Left ventricle myocardium superior (tissue), 1 donor: ENCODE measurements at regions not wholly inside any gene's neighbourhood (a gene's known extent, or its start where the extent isn't known, plus 50 kb on each side); places are given as distances from the start of the nearest gene placed in this dataset.
"Not testable (repeated sequence)": the region's sequence is repeated elsewhere in the genome, so short reads cannot be mapped to it uniquely, and the experiment has no call there.

Experiments used
- ATAC-seq: fragments of 200-7000 bp; cut with Tn5 transposase; one replicate; pipeline ENCODE4 v1.9.1; 2020; ENCODE audit warnings: mild to moderate bottlenecking, moderate library complexity
- DNase-seq: peaks from one replicate; pipeline ENCODE4 v3.0.0-alpha.2; 2020
- intact Hi-C: fragments of 100-400 bp; cut with micrococcal nuclease; formaldehyde crosslinking; loops from one replicate; pipeline ENCODE4 v1.11.0; 2022
- donor health status: DM: no; HTN: yes; CAD: no; lungs with severe emphysema.

DNA sequence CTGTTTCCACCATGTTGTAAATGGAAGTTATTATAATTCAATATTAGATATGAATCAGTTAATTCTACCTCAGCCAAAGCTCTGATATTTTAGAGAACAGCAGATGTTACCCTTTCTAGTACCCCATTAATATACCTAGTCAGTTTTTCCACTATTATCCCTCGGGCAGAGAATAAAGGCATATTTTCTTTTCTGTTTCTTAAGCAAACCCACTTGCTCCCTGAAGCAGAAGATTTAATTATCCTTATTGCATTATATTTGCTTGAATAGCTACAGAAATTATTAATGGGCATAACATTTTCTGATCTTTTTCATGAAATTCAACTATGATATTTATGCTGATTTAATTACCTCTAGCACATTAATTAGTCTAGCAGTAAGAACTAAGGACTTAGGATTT is 832.9 kb upstream of the FBXO33 start:
- DNase-seq (no peak), ATAC-seq (no peak)
- intact Hi-C loops = no loop called here

DNA sequence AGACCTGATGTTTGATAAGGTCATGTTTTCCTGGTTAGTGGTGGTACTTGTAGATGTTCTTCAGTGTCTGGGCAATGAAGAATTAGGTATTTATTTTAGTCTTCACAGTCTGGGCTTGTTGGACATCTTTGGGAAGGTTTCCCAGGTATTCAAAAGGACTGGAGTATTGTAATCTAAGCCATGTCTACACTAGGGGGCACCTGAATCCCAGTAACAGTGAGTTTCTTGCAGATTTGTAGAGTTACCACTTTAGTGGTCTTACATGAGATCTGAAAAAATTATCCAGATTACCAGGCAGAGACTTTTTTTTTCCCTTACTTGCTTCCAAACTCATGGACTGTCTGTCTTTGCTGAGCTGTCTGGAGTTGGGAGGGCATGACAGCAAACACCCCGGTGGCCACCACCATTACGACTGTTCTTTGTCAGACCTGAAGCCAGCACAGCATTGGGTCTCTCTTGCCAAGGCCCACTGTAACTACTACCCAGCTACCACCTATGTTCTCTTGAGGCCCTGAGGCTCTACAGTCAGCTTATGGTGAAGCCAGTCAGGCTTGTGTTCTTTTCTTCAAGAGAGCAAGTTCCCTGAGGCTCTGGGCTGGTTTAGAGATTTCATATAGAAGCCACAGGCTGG is 820.7 kb upstream of the FBXO33 start:
- DNase-seq (no peak), ATAC-seq (no peak)
- intact Hi-C loops = no loop called here

DNA sequence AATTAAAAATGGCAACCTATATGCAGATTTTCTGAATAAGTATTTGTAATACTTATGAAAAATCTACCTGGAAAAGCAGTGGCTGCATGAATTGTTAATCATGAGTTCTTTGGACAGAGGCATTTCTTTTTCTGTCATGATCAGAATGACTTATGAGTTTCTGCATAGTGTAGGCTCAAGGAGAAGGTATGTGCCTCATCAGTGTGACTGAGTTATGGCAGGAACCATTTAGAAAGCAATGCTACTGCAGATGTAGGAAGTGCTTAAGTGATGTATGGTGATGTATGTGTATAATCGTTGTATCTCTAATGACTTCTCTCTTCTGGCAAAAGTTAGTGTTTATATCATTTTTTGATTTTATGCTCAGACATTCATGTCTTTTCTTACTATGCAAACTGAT is 816.4 kb upstream of the FBXO33 start:
- ATAC-seq (no peak), DNase-seq (no peak)
- intact Hi-C loops = no loop called here

DNA sequence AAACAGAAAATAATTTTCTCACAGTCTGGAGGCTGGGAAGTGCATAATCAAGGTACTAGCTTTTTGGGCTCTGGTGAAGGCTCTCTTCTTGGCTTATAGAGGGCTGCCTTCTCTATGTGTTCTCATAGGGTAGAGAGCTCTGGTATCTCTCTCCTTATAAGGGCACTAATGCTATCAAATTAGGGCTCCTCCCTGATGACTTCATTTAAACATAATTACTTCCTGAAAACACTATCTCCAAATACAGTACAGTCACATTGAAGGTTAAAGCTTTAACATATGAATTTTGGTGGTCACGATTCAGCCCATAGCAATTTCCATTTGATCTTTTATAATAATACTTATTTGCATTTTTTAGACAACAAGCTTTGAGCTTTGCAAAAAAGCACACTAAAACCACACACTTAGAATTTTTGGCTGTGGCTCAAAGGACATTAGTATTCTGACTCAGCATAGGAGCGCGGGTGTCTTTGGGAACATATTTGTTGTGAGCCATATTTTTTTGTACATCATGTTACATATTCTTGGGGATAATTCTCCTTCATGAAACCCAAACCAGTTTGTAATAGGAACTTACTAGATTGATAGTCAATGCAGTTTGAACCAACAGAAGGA is 808.1 kb upstream of the FBXO33 start:
- intact Hi-C loops = no loop called here
- ATAC-seq (no peak), DNase-seq (no peak)

DNA sequence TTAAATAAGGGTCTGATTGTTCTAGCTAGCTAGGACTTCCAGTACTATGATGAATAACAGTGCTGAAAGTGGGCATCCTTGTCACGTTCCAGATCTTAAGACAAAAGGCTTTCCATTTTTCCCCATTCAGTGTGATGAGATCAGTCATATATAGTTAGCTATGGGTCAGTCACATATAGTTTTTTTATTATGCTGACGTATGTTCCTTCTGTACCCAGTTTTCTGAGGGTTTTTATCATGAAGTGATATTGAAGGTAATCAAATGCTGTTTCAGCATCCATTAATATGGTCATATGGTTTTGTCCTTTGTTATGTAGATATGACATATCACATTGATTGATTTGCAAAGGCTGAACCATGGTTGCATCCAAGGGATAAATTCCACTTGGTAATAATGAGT is 800.1 kb upstream of the FBXO33 start:
- DNase-seq (no peak), ATAC-seq (no peak)
- intact Hi-C loops = no loop called here

DNA sequence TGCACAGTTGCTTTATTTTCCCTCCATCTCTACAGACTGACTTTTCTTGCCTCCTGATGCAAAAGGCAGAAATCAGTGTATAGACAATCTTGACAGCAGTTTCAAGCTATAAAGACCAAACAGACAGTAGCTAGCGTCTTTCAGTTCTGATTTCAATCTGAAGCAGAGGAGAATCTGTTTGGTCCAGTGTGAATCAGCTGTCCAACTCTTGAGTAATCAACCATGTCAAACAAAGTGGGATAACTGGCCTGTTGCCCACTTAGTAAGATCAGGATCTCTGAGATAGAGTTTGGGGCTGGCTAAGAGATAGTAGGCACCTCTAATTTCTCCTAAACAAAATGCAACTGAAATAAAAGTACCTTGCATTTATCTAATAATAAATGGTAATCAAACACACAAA is 797.4 kb upstream of the FBXO33 start:
- DNase-seq (no peak), ATAC-seq (no peak)
- intact Hi-C loops = no loop called here

DNA sequence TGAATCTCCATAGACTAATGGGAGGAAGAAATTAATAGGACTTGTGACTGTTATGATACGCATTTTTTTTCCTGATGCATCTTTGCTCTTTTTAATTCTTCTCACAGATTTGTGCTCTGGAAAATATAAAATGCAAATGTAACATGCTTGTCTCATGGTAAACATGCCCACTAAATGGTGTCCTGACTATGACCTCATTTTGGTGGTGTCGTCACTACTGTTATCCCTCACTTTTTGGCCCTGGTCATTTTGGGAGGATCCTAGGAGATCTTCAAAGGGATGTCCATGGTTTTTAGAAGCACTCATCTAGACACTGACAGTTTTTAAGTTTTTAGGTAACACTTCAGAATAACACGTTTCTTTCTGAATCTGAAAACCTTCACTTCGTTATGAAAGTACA is 790.8 kb upstream of the FBXO33 start:
- no peak for ATAC-seq
- no peak for DNase-seq
- intact Hi-C loops = no loop called here

DNA sequence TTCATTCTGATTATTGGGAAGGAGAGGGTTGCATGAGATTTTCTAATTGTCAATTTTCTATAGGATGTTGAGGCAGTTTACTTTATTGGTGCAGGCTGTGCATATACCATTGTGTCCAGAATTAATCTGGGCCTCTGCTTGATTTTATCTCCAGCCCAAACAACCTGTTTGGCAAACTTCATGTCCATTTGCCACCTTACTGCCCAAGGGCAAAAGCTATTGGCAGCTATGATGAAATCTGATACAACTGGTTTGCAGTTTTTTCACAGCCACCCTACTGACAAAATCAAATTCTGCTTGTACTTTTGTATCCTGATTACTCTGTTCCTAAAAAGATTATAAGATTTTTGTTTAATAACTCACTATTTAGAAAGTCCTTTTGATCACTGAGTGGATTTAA is 789.2 kb upstream of the FBXO33 start:
- intact Hi-C loops = no loop called here
- DNase-seq = no peak
- no peak for ATAC-seq

DNA sequence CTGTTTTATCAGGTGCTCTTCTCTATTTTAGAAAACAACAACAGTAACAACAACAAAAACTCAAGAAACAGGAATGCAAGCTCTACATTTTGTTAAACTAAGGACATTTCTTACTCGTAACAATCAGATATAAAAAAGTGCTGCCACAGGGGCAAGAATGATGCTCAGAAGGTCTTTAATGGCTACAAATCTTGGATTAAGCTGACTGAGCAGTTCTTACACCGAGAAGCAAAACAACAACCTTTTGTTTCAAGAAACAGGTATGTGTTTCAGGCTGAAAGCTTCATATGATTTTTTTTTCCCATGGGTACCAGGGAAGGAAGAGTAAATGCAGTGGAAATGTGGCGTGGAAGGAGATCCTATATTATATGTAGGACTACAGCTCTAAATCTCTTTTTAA is 786.8 kb upstream of the FBXO33 start:
- DNase-seq = no peak
- intact Hi-C loops = no loop called here
- ATAC-seq = no peak

DNA sequence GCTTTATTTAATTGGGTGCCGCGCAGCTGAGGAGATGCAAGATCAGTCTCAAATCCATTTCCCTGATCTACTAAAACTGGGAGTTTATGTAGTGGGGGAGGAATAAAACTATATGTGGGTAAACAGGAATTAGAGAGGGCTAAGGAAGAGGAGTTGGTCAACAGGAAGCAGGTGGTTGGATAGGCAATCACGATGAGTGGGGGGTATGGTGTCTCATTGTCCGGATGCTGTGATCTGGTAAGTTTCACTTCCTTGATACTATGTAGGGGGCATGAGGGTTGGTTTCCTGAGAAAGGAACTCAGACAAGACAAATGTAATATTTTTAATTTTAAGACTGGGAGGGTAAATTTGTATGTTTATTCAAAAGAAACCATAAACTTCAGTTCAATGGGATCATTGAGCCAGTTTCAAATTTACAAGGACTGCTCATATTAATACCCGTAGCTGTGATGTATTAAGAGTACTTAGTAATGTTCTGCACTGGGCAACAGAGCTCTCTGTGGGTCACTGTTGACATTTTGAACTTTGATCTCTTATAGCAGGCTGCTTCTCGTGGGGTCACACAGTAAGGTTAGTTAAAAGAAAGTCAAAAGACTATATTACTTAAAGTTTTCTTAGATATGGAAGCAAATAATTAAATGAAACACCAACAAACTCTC is 786.2 kb upstream of the FBXO33 start:
- ATAC-seq (no peak), DNase-seq (no peak)
- intact Hi-C loops = no loop called here

DNA sequence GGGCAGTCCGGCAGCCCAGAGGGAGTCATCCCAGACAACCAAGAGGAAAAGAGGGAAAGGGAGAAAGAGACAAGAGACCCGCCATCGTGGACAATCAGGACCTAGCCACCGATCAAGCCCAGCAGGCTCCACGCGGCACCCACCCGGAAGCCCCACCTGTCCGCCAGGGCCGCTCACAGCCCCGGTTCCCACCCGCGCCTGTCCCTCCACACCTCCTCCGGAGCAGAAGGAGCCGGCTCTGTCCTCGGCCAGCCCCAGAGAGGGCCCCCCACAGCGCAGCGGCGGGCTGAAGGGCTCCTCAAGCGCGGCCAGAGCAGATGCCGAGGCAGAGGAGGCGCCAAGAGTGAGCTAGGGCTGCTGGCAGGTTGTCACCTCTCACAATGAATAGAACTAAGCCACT is 784.7 kb upstream of the FBXO33 start:
- no peak for ATAC-seq
- intact Hi-C loops = no loop called here
- DNase-seq = no peak

DNA sequence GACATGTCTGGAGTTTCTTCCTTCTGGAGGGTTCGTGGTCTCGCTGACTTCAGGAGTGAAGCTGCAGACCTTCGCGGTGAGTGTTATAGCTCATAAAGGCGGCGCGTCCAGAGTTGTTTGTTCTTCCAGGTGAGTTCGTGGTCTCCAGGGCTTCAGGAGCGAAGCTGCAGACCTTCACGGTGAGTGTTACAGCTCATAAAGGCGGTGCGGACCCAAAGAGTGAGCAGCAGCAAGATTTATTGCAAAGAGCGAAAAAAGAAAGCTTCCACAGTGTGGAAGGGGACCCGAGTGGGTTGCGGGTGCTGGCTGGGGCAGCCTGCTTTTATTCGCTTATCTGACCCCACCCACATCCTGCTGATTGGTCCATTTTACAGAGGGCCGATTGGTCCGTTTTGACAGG is 784.2 kb upstream of the FBXO33 start:
- ATAC-seq, intact Hi-C loops, DNase-seq: not testable (repeated sequence)

DNA sequence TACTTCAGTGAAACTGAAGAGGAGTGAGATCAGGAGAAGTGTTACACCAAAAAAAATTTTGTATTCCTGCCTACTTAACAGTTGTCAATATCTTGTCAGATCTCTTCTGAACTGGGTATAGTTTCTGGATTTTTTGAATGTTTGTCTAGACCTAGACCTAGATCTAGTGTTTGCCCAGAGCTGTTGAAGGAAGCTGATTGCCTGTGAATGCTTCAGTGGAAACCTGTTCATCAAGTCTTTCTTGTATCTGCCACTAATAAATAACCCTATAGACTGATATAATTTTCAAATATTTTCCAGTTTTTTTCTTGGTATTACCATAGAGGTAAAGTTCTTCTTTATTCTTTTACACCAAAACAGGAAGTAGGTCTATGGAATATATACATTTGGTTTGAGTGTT is 781.5 kb upstream of the FBXO33 start:
- no peak for ATAC-seq
- intact Hi-C loops = no loop called here
- DNase-seq = no peak

DNA sequence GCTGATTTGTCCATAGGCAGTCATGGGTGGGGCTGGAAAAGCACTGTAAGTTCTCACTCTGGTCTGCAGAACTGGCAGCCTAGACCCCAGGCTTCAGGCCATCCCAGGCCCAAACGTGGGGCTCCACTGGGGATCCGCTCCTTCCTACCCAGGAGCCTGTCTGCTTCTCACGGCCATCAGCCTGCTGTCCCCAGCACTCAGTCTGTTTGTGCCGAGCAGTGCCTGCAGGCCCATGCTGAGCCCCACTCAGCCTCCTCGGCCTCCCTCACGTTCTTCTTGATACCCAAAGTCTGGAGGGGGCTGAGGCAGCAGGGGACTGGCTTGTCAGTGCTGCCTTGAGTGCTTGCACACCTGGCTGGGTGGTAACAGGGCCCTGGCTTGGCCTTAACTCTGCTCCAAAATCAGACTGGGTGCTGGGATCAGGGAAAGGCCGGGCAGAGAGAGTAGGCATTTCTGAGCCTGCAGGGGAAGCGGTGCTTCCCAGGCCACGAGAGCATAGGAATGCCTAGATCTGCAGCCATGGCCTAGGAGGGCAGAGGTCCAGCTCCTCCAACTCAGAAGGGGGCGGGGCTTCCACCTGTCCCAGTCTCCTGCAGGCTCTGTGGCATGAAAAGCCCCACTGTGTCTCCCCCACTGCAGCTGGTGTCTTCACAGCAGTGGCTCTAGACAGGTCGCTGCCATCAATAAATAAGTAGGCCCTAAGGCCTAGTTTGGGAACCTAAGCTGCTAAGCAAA is 772.4 kb upstream of the FBXO33 start:
- intact Hi-C loops = no loop called here
- ATAC-seq (no peak), DNase-seq (no peak)

DNA sequence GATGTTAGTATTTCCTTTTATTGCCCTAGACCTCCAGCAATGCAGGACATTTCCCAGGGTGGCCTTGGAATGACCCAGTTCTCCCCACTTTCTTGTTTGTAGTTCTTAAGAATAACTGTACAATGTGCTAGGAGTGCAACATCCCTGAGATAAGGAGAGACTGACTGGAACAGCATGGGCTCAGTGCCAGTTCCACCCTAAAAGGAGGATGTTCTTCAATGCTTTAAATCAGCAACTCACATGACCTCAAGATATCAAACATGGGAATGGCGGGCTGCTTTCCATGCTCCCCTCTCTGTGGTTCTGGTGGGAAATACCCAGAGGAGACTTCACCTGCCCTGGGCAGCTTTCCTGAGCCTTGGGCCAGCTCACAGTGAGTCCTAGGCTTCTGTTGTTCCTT is 766.9 kb upstream of the FBXO33 start:
- DNase-seq = no peak
- no peak for ATAC-seq
- intact Hi-C loops = loop anchor here (10.0 kb wide), 1 partner anchor 1016 kb away; no protein-coding TSS in a partner anchor

DNA sequence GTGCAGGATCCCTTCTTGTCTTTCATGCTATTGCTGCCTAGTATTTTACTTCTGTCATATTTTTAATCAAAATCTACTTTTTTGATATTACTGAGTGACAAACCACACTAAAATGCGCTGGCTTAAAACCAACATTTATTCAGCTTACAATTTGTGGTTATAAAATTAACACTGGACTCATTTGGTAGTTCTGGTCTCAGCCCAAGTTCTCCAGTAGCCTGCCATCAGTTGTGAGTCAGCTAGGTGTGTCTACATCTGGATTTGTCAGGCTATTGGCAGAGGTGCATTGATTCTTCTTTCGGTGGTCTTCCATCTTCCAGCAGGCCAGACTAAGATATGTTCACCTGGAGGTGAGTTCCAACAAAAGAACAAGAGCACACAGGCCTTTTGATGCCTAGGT is 765.1 kb upstream of the FBXO33 start:
- DNase-seq = no peak
- intact Hi-C loops = loop anchor here (10.0 kb wide), 1 partner anchor 1017 kb away; no protein-coding TSS in a partner anchor

DNA sequence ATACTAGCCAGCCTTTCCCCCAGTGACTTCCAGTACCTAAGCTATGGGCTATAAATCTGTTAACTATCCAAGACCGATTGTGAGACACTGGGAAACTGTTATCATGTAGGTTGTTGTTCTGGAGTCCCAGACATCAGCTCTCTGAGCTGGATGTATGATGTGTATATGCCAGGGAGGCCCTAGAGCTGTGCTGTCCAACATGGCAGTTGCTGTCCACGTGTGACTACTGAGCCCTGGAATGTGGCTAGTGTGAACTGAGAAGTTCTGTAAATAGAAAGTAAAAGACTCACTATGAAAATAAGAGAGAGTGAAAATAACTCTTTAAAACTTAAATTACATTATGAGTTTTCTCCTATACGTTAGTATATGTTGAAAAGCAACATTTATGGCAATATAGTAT is 755.8 kb upstream of the FBXO33 start:
- intact Hi-C loops = no loop called here
- no peak for DNase-seq
- ATAC-seq = no peak

More for the DNA sequence above, 765.1 kb upstream of the FBXO33 start:
- no peak for ATAC-seq

DNA sequence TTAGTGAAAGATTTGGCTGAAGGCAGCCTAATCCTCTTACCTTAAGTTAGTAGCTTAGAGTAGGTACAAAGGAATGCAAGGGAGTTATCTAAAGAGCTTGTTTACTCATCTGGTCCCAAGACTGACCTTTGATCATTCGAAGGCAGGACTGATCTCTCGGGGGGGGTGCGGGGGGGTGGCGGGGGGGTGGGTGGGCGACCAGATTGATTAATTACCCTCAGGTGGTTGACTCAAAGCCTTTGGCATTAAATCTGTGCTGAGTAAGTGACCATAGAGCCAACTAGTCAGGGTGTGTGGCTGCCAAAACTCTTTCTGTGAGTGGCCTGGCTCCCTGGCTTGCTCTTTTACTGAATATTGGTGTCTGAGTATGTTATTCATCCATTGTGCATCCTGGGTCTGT is 731.9 kb upstream of the FBXO33 start:
- ATAC-seq (no peak), DNase-seq (no peak)
- intact Hi-C loops = no loop called here

DNA sequence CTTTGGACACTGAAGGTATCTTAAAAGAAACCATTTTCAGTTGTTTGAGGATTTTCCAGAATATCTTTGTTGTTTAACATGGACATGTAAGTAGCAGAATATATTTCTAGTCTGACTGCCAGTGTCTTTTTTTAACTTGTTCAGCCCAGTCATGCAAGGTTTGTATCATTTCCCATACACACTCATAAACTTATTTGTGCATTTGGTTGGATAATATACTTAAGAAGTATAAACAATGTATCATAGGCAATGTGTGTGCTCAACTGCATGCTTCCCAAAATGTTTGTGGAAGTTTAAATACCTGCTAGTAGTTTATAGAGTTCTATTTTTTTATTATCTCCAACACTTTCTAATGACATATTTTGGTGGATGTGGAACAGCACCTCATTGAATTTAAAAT is 707.4 kb upstream of the FBXO33 start:
- ATAC-seq (no peak), DNase-seq (no peak)
- intact Hi-C loops = no loop called here

DNA sequence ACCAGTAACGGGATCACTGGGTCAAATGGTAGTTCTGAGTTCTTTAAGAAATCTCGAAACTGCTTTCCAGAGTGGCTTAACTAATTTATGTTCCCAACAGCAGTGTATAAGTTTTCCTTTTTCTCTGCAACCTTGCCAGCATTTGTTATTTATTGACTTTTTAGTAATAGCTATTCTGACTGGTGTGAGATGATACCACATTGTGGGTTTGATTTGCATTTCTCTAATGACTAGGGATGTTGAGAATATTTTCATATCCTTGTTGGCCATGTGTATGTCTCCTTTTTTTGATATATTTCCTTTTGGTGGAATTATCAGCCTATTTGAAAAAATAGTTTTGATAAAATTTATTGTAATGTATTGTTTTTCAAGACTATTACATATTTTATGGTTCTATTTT is 701.2 kb upstream of the FBXO33 start:
- intact Hi-C loops = no loop called here
- DNase-seq (no peak), ATAC-seq (no peak)
